ENCODE measurements at regions not wholly inside any gene's neighbourhood (a gene's known extent, or its start where the extent isn't known, plus 50 kb on each side); places are given as distances from the start of the nearest gene placed in this dataset.

DNA sequence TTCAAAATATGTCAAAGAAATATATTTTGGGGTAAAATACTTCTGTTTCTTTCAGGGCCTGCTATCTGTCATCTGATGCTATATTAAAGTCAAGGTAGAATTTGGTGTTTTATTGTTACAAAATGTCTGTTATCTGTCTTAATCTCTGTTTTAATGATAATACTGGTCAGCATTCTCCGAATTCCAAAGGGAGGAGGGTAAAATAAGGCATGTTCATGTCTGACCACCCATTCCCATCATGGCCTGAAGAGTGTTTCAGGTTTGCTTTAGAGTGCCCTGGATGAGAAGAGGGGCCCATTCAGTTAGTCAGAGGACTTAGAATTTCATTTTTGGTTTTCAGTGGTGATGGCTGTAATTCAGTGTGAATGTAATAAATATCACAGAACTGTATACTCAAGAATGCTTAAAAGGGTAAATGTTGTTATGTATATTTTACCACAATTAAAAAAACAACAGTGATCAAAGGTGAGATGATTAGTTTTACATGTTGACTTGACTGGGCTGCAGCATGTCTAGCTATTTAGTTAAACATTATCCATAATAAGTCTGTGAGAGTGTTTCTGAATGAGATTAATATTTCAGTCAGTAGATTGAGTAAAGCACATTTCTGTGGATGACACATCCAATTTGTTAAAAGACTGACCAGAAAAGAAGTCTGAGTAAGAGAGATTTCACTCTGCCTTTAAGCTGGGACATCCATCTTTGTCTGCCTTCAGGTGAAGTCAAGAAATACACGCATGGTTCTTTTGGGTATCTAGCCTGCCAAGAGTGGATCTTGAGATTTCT is 467.9 kb upstream of the SYT4 start:
- no peak overlapping the region for H3K27ac ChIP-seq
- TF ChIP-seq, protein P1, sequence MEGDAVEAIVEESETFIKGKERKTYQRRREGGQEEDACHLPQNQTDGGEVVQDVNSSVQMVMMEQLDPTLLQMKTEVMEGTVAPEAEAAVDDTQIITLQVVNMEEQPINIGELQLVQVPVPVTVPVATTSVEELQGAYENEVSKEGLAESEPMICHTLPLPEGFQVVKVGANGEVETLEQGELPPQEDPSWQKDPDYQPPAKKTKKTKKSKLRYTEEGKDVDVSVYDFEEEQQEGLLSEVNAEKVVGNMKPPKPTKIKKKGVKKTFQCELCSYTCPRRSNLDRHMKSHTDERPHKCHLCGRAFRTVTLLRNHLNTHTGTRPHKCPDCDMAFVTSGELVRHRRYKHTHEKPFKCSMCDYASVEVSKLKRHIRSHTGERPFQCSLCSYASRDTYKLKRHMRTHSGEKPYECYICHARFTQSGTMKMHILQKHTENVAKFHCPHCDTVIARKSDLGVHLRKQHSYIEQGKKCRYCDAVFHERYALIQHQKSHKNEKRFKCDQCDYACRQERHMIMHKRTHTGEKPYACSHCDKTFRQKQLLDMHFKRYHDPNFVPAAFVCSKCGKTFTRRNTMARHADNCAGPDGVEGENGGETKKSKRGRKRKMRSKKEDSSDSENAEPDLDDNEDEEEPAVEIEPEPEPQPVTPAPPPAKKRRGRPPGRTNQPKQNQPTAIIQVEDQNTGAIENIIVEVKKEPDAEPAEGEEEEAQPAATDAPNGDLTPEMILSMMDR (IDR thresholded peaks at IDR 0.05), result no peak
- DNase-seq (ENCODE audit: low spot score), result no peak
- no peaks in the 10 kb centered on the region for H3K4me1 ChIP-seq
- H3K36me3 ChIP-seq, result no peaks in the 10 kb centered on the region
- H3K4me3 ChIP-seq, result no peak overlapping the region
- no peaks in the 10 kb centered on the region for H3K27me3 ChIP-seq
- H3K9me3 ChIP-seq, result peaks cover 0 to 19% of the 10 kb centered on the region in 2 donors

DNA sequence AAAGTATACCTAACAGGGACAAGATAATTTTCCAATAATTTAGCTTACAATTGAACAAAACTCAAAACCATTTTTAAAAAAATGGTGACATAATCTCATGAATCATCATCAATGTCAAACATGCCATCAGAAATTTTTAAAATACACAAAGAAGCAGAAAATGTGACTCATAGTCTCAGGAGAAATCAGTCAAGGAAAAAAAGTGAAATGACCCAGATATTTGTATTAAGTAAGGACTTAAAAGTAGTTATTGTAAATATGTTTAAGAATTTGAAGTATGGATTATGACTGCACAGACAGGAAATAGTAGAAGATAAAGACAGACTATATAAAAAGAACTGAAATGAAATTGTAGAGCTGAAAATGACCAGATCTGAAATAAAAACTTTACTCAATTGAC is 473.9 kb upstream of the SYT4 start:
- TF ChIP-seq, protein P1 (IDR thresholded peaks at IDR 0.05), result no peak
- DNase-seq (ENCODE audit: low spot score), result no peak
- peaks cover 0 to 24% of the 10 kb centered on the region in 2 donors for H3K9me3 ChIP-seq
- H3K36me3 ChIP-seq, result no peaks in the 10 kb centered on the region
- no peak overlapping the region for H3K27ac ChIP-seq
- H3K4me3 ChIP-seq, result no peak overlapping the region
- H3K4me1 ChIP-seq, result no peaks in the 10 kb centered on the region
- H3K27me3 ChIP-seq, result no peaks in the 10 kb centered on the region

DNA sequence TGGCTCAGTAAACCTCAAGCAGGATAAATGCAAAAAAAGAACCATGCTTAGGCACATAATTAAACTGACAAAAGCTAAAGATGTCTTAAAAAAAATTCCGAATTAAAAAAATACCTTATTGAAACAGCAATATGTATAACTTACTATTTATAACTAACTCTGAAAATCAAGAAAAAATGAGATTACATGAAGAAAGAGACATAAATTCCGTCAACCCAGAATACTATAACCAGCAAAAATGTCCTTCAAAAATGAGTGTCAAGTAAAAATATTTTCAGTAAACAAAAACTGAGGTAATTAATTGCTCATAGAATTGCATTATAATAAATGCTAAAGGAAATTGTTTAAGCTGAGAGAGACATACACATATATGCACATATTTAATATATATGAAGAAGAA is 474.5 kb upstream of the SYT4 start:
- Histone ChIP-seq H3K9me3 (peaks cover 0 to 21% of the 10 kb centered on the region in 2 donors), H3K36me3 (no peaks in the 10 kb centered on the region), H3K4me3 (no peak overlapping the region), H3K27ac (no peak overlapping the region), H3K4me1 (no peaks in the 10 kb centered on the region), H3K27me3 (no peaks in the 10 kb centered on the region)
- no peak for DNase-seq (ENCODE audit: low spot score)
- TF ChIP-seq, protein P1 (IDR thresholded peaks at IDR 0.05), result no peak

DNA sequence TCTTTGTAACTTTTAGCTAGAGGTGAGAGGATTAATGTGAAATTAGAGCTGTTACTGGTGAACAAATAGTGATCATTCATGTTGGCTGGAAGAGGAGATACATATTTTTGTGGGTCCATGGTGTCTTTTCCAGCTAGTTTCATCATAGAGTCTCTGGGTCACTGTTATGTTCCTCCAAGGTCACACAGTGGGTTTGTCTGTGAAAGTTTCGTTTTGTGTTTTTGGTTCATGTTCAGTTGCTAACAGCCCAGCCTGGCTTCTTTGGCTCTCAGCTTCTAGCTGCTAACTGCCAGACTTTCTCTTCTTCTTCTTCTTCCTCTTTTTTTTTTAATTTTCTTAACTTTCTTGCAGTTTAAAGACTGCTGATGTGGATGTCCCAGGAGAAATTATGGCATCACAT is 480.0 kb upstream of the SYT4 start:
- Histone ChIP-seq H3K9me3 (peaks cover 0 to 6% of the 10 kb centered on the region in 2 donors), H3K27me3 (no peaks in the 10 kb centered on the region)

GRCh38 chr18:43758734-43759133 is 481.4 kb upstream of the SYT4 start:
- H3K4me3 ChIP-seq, result no peak overlapping the region
- peaks cover 0 to 4% of the 10 kb centered on the region in 2 donors for H3K9me3 ChIP-seq
- no peak for DNase-seq (ENCODE audit: low spot score)
- no peak overlapping the region for H3K27ac ChIP-seq
- no peaks in the 10 kb centered on the region for H3K27me3 ChIP-seq
- H3K4me1 ChIP-seq, result no peaks in the 10 kb centered on the region
- TF ChIP-seq, protein P1 (IDR thresholded peaks at IDR 0.05), result no peak
- no peaks in the 10 kb centered on the region for H3K36me3 ChIP-seq

More for the DNA sequence above, 480.0 kb upstream of the SYT4 start:
- no peak overlapping the region for H3K4me3 ChIP-seq
- H3K4me1 ChIP-seq, result no peaks in the 10 kb centered on the region
- TF ChIP-seq, protein P1 (IDR thresholded peaks at IDR 0.05), result no peak
- DNase-seq (ENCODE audit: low spot score), result no peak
- no peaks in the 10 kb centered on the region for H3K36me3 ChIP-seq
- H3K27ac ChIP-seq, result no peak overlapping the region

GRCh38 chr18:43760010-43760409 is 482.7 kb upstream of the SYT4 start:
- Histone ChIP-seq H3K4me3 (no peak overlapping the region), H3K27ac (no peak overlapping the region), H3K9me3 (peaks cover 0 to 9% of the 10 kb centered on the region in 2 donors), H3K36me3 (no peaks in the 10 kb centered on the region), H3K27me3 (no peaks in the 10 kb centered on the region), H3K4me1 (no peaks in the 10 kb centered on the region)
- TF ChIP-seq, protein P1 (IDR thresholded peaks at IDR 0.05), result no peak
- DNase-seq (ENCODE audit: low spot score), result no peak

Measured in right atrium auricular region (tissue), 2 donors.